Ishikawa (cell line): ENCODE measurements at regions not wholly inside any gene's neighbourhood (a gene's known extent, or its start where the extent isn't known, plus 50 kb on each side); places are given as distances from the start of the nearest gene placed in this dataset.

Experiments
- CEBPB ChIP-seq: IDR thresholded peaks from 2 replicates; pipeline ENCODE4 v1.6.1; 2012
- CREB1 ChIP-seq: IDR thresholded peaks from 2 replicates; pipeline ENCODE4 v1.6.1; 2012; ENCODE audit warnings: low read depth
- EGR1 ChIP-seq: IDR thresholded peaks from 2 replicates; pipeline ENCODE4 v1.6.1; 2012
- EP300 ChIP-seq: IDR thresholded peaks from 2 replicates; pipeline ENCODE4 v1.6.1; 2012; ENCODE audit warnings: borderline replicate concordance
- FOXM1 ChIP-seq: IDR thresholded peaks from 2 replicates; pipeline ENCODE4 v1.6.1; 2012; ENCODE audit warnings: low read depth, borderline replicate concordance
- NFIC ChIP-seq: IDR thresholded peaks from 2 replicates; pipeline ENCODE4 v1.6.1; 2012
- RAD21 ChIP-seq: IDR thresholded peaks from 2 replicates; pipeline ENCODE4 v1.6.1; 2012; ENCODE audit warnings: low read depth
- TAF1 ChIP-seq: IDR thresholded peaks from 2 replicates; pipeline ENCODE4 v1.6.1; 2012; ENCODE audit warnings: low read depth, mild to moderate bottlenecking
- TCF12 ChIP-seq: IDR thresholded peaks from 2 replicates; pipeline ENCODE4 v1.6.1; 2012; ENCODE audit warnings: low read depth
- TEAD4 ChIP-seq: IDR thresholded peaks from 2 replicates; pipeline ENCODE4 v1.6.1; 2012
- YY1 ChIP-seq: IDR thresholded peaks from 2 replicates; pipeline ENCODE4 v1.6.1; 2012; ENCODE audit warnings: low read depth
- ZBTB7A ChIP-seq: IDR thresholded peaks from 2 replicates; pipeline ENCODE4 v1.6.1; 2012; ENCODE audit warnings: low read depth
- TF ChIP-seq, protein P1 (sequence below): IDR thresholded peaks from 2 replicates; pipeline ENCODE4 v1.6.1; 2012; ENCODE audit warnings: low read depth, mild to moderate bottlenecking
- TF ChIP-seq, protein P2 (sequence below): IDR thresholded peaks from 2 replicates; pipeline ENCODE4 v1.6.1; 2012
- TF ChIP-seq, protein P3 (sequence below): IDR thresholded peaks from 2 replicates; pipeline ENCODE4 v1.6.1; 2012

DNA sequence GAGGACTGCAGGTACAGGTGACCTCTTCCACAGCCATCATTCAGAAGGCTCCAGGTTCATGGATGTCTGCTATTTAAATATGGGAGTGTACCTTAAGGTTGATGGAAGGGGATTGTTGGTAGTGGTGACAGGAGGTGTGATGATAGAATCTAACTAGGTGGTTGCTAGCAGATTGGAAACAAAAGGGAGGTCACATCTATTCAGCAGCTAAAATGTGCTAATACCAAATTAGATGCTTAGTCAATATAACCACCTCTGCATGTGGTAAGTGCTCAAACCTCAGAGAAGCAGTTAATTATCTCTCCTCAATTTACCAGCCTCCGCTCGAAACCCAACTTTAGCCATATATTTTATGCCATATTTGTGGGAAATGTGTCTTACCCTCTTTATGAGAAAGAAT is 98.7 kb upstream of the CCSER1 start:
- no peak for TF ChIP-seq TAF1
- no peak for TF ChIP-seq TEAD4
- TF ChIP-seq CEBPB = no peak
- TF ChIP-seq RAD21 = no peak
- TF ChIP-seq, protein P1, sequence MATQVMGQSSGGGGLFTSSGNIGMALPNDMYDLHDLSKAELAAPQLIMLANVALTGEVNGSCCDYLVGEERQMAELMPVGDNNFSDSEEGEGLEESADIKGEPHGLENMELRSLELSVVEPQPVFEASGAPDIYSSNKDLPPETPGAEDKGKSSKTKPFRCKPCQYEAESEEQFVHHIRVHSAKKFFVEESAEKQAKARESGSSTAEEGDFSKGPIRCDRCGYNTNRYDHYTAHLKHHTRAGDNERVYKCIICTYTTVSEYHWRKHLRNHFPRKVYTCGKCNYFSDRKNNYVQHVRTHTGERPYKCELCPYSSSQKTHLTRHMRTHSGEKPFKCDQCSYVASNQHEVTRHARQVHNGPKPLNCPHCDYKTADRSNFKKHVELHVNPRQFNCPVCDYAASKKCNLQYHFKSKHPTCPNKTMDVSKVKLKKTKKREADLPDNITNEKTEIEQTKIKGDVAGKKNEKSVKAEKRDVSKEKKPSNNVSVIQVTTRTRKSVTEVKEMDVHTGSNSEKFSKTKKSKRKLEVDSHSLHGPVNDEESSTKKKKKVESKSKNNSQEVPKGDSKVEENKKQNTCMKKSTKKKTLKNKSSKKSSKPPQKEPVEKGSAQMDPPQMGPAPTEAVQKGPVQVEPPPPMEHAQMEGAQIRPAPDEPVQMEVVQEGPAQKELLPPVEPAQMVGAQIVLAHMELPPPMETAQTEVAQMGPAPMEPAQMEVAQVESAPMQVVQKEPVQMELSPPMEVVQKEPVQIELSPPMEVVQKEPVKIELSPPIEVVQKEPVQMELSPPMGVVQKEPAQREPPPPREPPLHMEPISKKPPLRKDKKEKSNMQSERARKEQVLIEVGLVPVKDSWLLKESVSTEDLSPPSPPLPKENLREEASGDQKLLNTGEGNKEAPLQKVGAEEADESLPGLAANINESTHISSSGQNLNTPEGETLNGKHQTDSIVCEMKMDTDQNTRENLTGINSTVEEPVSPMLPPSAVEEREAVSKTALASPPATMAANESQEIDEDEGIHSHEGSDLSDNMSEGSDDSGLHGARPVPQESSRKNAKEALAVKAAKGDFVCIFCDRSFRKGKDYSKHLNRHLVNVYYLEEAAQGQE = no peak
- no peak for TF ChIP-seq ZBTB7A
- TF ChIP-seq TCF12 = no peak
- no peak for TF ChIP-seq CREB1
- TF ChIP-seq, protein P2, sequence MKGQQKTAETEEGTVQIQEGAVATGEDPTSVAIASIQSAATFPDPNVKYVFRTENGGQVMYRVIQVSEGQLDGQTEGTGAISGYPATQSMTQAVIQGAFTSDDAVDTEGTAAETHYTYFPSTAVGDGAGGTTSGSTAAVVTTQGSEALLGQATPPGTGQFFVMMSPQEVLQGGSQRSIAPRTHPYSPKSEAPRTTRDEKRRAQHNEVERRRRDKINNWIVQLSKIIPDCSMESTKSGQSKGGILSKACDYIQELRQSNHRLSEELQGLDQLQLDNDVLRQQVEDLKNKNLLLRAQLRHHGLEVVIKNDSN = no peak
- TF ChIP-seq, protein P3, sequence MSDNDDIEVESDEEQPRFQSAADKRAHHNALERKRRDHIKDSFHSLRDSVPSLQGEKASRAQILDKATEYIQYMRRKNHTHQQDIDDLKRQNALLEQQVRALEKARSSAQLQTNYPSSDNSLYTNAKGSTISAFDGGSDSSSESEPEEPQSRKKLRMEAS = no peak
- TF ChIP-seq NFIC = no peak
- TF ChIP-seq FOXM1 = no peak
- no peak for TF ChIP-seq EP300
- TF ChIP-seq EGR1 = no peak
- TF ChIP-seq YY1 = no peak

DNA sequence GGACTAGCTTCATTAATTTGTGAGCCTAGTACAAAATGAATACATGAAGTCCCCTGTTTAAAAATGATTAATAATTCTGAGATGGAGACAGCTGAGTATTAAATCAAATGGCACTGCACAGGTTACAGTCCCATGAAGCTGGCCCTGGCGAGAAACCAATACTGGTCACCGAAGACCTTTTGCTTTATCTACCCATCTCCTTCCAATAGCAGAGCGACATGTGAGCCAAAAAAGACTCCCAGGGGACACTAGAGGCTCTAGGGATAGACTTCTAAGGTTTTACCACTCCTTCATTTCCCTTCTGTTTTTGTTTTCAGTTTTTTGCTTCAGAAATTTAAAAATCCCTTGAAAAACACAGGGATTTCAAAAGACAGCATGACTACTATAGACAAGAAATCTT is 97.0 kb upstream of the CCSER1 start:
- TF ChIP-seq FOXM1 (no peak), CEBPB (no peak), ZBTB7A (no peak), NFIC (no peak), TCF12 (no peak), EP300 (no peak), YY1 (no peak), TAF1 (no peak), TEAD4 (no peak), EGR1 (no peak), CREB1 (no peak), RAD21 (no peak)
- TF ChIP-seq, protein P2 = no peak
- TF ChIP-seq, protein P1 = no peak

DNA sequence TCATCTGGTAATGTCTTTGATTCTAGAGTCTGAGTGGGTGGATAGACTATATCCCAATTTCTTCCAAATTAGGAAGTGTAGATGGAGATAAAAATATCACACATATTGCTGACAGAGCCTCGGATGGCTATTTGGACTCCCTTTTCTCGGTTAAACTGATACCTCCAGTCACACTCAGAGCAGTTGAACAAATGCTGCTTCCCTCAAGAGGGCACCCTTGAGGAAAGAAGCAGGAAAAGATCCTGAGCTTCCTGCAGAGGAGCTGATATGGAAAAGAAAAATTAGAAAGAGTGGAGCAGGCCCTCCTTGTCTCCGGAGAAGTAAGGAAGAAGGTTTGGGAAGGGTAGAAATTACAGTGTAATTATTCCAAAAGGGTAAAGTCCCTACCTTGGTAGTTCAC is 96.2 kb upstream of the CCSER1 start:
- TF ChIP-seq EP300 = no peak
- TF ChIP-seq TEAD4 = no peak
- peak; percentile 57 for TF ChIP-seq RAD21

DNA sequence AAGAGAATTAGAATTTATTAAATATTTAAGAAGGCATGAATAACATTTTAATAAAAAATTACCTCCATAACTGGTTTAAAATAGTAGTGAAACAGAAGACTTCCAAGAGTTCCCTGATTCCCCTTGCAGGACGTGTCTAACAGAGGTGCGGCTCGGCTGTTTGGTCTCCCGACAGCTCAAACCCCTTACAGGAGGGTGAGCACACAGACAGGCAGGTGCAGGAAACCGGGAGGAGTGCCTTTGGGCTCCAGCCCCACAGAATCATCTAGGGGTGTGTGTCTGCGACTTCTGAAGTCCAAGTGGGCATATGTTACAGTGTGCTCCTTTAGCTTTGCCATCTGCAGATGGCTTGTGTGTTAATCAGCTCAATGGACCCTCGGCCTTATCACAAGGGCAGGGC is 88.1 kb upstream of the CCSER1 start:
- TF ChIP-seq, protein P1 = no peak
- TF ChIP-seq, protein P2 = no peak
- TF ChIP-seq YY1 = no peak
- TF ChIP-seq EP300 = no peak
- no peak for TF ChIP-seq TAF1
- TF ChIP-seq, protein P3 = no peak
- TF ChIP-seq CREB1 = no peak
- TF ChIP-seq FOXM1 = no peak
- no peak for TF ChIP-seq TEAD4
- no peak for TF ChIP-seq ZBTB7A
- TF ChIP-seq NFIC = no peak
- TF ChIP-seq RAD21 = no peak
- no peak for TF ChIP-seq EGR1
- TF ChIP-seq TCF12 = no peak
- TF ChIP-seq CEBPB = no peak
